ENCODE measurements at regions not wholly inside any gene's neighbourhood (a gene's known extent, or its start where the extent isn't known, plus 50 kb on each side); places are given as distances from the start of the nearest gene placed in this dataset.

GRCh38 chr2:236963631-236964182 lies 122.0 kb upstream of the COPS8 start (continued):
- TF ChIP-seq REST (IDR thresholded peaks at IDR 0.05; ENCODE audit: borderline replicate concordance), result no peak

- Histone ChIP-seq H3K4me2 (ENCODE audit: low read length) (no peak overlapping the region), H3K9me3 (ENCODE audit: low read length) (no peaks in the 10 kb centered on the region), H3K4me3 (ENCODE audit: low read length) (no peak overlapping the region), H3K9me2 (ENCODE audit: insufficient read depth, low read length) (no peaks in the 10 kb centered on the region), H3K9ac (ENCODE audit: low read length) (no peak overlapping the region), H3K36me3 (ENCODE audit: insufficient read depth, low read length) (no peaks in the 10 kb centered on the region), H3K27me3 (ENCODE audit: insufficient read depth, low read depth, low read length) (no peaks in the 10 kb centered on the region), H2AFZ (ENCODE audit: low read depth, low read length) (no peak overlapping the region), H3K27ac (ENCODE audit: low read length) (no peak overlapping the region), H3F3A (ENCODE audit: insufficient read depth, low read length, poor library complexity, severe bottlenecking) (no peaks in the 10 kb centered on the region), H3K79me2 (replicated peaks; ENCODE audit: insufficient read depth, low read length) (no peaks in the 10 kb centered on the region), H4K20me1 (ENCODE audit: insufficient read depth) (no peaks in the 10 kb centered on the region)
- TF ChIP-seq EP300 (conservative IDR thresholded peaks at IDR 0.05; ENCODE audit: poor library complexity, severe bottlenecking) (no peak), CTCF (IDR thresholded peaks at IDR 0.05; ENCODE audit: poor library complexity, severe bottlenecking) (no peak), SMC3 (conservative IDR thresholded peaks at IDR 0.05; ENCODE audit: poor library complexity) (no peak), REST (IDR thresholded peaks at IDR 0.05; ENCODE audit: borderline replicate concordance) (no peak), EZH2 (IDR thresholded peaks at IDR 0.05; ENCODE audit: borderline replicate concordance, insufficient read depth, low read length, poor library complexity, severe bottlenecking) (no peak), MXI1 (conservative IDR thresholded peaks at IDR 0.05; ENCODE audit: poor library complexity, severe bottlenecking) (no peak), RAD21 (conservative IDR thresholded peaks at IDR 0.05) (no peak), POLR2AphosphoS5 (IDR thresholded peaks at IDR 0.05) (no peak), TAF1 (IDR thresholded peaks at IDR 0.05; ENCODE audit: low read depth) (no peak)
Measured at GRCh38 chr2:236964291-236964690, 121.4 kb upstream of the COPS8 start.

All from neural cell (in vitro differentiated cells).